ENCODE measurements at regions not wholly inside any gene's neighbourhood (a gene's known extent, or its start where the extent isn't known, plus 50 kb on each side); places are given as distances from the start of the nearest gene placed in this dataset.

DNA sequence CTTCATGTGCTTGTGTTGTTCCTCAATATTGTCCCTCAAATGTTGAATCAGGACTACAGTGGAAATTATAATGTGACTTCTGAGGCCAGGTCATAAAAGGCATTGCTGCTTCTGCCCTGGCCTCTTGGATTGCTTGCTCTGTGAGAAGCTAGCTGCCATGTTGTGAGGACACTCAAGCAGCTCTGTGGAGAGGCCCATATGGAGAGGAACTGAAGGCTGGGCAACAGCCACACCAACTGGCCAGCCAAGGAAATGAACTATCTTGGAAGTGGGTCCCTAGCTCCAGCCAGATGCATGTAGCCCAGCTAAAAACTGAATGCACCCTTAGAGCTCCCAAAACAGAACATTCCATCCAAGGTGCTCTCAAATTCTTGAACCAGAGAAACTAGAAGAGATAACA lies 282.6 kb downstream of the BMP7 start:
- Histone ChIP-seq H3K79me2 (ENCODE audit: low read length) (no peaks in the 10 kb centered on the region), H3K9me3 (ENCODE audit: insufficient read depth, low read length) (peaks cover 4% of the 10 kb centered on the region; the same call in 1 of the 2 replicates), H4K20me1 (ENCODE audit: insufficient read depth, low read length) (no peaks in the 10 kb centered on the region), H3K27ac (ENCODE audit: low read length) (no peak overlapping the region), H3K4me3 (ENCODE audit: low read length) (no peak overlapping the region), H3K36me3 (replicated peaks; ENCODE audit: low read depth, low read length) (no peaks in the 10 kb centered on the region), H3K9ac (ENCODE audit: low read length) (no peak overlapping the region), H3K27me3 (ENCODE audit: low read depth, low read length) (peaks cover 56% of the 10 kb centered on the region), H2AFZ (ENCODE audit: low read depth, low read length) (no peak overlapping the region), H3K4me1 (ENCODE audit: low read length) (no peaks in the 10 kb centered on the region), H3K4me2 (ENCODE audit: low read length) (no peak overlapping the region)
- TF ChIP-seq EZH2phosphoT487 (IDR thresholded peaks at IDR 0.05; ENCODE audit: low read depth) (no peak), CTCF (IDR thresholded peaks at IDR 0.05; ENCODE audit: low read depth, low read length) (no peak)

- Histone ChIP-seq H2AFZ (ENCODE audit: low read depth, low read length) (no peak overlapping the region), H3K36me3 (replicated peaks; ENCODE audit: low read depth, low read length) (no peaks in the 10 kb centered on the region), H3K4me2 (ENCODE audit: low read length) (no peak overlapping the region), H3K79me2 (ENCODE audit: low read length) (no peaks in the 10 kb centered on the region), H3K27me3 (ENCODE audit: low read depth, low read length) (peaks cover 50% of the 10 kb centered on the region), H3K9ac (ENCODE audit: low read length) (no peak overlapping the region), H3K4me3 (ENCODE audit: low read length) (no peak overlapping the region), H3K9me3 (ENCODE audit: insufficient read depth, low read length) (peaks cover 4% of the 10 kb centered on the region; the same call in 1 of the 2 replicates), H4K20me1 (ENCODE audit: insufficient read depth, low read length) (no peaks in the 10 kb centered on the region), H3K4me1 (ENCODE audit: low read length) (no peaks in the 10 kb centered on the region), H3K27ac (ENCODE audit: low read length) (no peak overlapping the region)
- TF ChIP-seq CTCF (IDR thresholded peaks at IDR 0.05; ENCODE audit: low read depth, low read length) (no peak), EZH2phosphoT487 (IDR thresholded peaks at IDR 0.05; ENCODE audit: low read depth) (no peak)
Measured at GRCh38 chr20:56985066-56985685, 281.3 kb downstream of the BMP7 start.

DNA sequence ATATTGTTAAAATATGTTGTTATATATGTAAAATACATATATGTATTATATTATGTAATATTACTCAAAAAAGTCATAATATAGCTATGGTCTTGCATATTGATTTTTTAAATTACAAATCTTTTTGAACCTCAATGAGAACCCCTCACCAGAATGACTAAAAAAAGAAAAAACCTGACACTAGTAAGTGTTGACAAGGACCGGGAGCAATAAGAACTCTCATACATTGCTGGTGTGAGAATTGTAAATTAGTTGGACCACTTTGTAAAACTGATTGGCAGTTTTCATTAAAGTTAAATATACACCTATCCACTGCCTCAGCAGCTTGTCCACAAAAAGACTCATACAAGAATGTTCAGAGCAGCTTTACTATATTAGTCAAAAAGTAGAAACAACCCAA lies 280.0 kb downstream of the BMP7 start:
- TF ChIP-seq CTCF (IDR thresholded peaks at IDR 0.05; ENCODE audit: low read depth, low read length), result no peak
- TF ChIP-seq EZH2phosphoT487 (IDR thresholded peaks at IDR 0.05; ENCODE audit: low read depth), result no peak
- Histone ChIP-seq H3K79me2 (ENCODE audit: low read length) (no peaks in the 10 kb centered on the region), H3K9me3 (ENCODE audit: insufficient read depth, low read length) (peaks cover 4% of the 10 kb centered on the region; the same call in 1 of the 2 replicates), H3K4me3 (ENCODE audit: low read length) (no peak overlapping the region), H3K9ac (ENCODE audit: low read length) (no peak overlapping the region), H4K20me1 (ENCODE audit: insufficient read depth, low read length) (no peaks in the 10 kb centered on the region), H2AFZ (ENCODE audit: low read depth, low read length) (no peak overlapping the region), H3K36me3 (replicated peaks; ENCODE audit: low read depth, low read length) (no peaks in the 10 kb centered on the region), H3K27me3 (ENCODE audit: low read depth, low read length) (peaks cover 48% of the 10 kb centered on the region), H3K4me1 (ENCODE audit: low read length) (no peaks in the 10 kb centered on the region), H3K27ac (ENCODE audit: low read length) (no peak overlapping the region), H3K4me2 (ENCODE audit: low read length) (no peak overlapping the region)

- Histone ChIP-seq H3K4me3 (ENCODE audit: low read length) (no peak overlapping the region), H2AFZ (ENCODE audit: low read depth, low read length) (no peak overlapping the region)
Measured at GRCh38 chr20:56986931-56987720, 279.3 kb downstream of the BMP7 start.

More at GRCh38 chr20:56986931-56987720, 279.3 kb downstream of the BMP7 start:
- Histone ChIP-seq H3K36me3 (replicated peaks; ENCODE audit: low read depth, low read length) (no peaks in the 10 kb centered on the region), H3K4me1 (ENCODE audit: low read length) (no peaks in the 10 kb centered on the region), H3K79me2 (ENCODE audit: low read length) (no peaks in the 10 kb centered on the region), H3K27me3 (ENCODE audit: low read depth, low read length) (peaks cover 48% of the 10 kb centered on the region), H3K4me2 (ENCODE audit: low read length) (no peak overlapping the region), H3K27ac (ENCODE audit: low read length) (no peak overlapping the region), H3K9me3 (ENCODE audit: insufficient read depth, low read length) (peaks cover 4% of the 10 kb centered on the region; the same call in 1 of the 2 replicates), H3K9ac (ENCODE audit: low read length) (no peak overlapping the region), H4K20me1 (ENCODE audit: insufficient read depth, low read length) (no peaks in the 10 kb centered on the region)
- no peak for TF ChIP-seq EZH2phosphoT487 (IDR thresholded peaks at IDR 0.05; ENCODE audit: low read depth)
- no peak for TF ChIP-seq CTCF (IDR thresholded peaks at IDR 0.05; ENCODE audit: low read depth, low read length)
